ENCODE measurements at regions not wholly inside any gene's neighbourhood (a gene's known extent, or its start where the extent isn't known, plus 50 kb on each side); places are given as distances from the start of the nearest gene placed in this dataset.

DNA sequence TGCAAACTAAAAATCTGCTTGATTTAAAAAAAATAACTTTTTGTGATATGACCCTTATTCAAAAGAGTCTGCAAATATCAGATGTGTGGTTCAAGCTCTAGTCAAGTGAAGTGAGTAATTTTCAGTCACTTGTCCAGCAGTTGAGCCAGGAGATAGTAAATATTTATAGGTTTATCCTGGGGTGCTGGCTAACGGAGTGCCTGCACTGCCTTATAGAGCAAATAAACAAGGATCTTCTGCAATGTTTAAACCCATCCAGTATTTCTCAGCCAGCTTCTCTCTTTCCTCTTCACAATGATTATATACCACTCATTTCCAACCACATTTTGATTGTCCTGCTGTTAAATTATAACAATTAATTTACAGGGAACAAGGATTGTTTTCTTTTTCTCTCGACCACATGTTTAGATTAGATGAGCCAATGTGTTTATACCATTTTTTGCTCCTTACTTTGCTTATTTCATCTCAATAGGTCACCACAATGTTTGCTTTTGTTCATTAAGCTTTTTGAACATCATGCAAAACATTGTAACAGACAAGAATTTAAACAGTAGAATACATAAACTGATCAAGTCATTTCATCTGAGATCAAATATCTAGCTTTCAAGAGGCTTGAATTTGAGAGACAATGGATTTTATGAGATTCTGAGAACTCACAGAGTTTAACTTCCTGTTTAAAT is 60.3 kb upstream of the GREM2 start:
- no peak for DNase-seq (ENCODE audit: low read depth)

DNA sequence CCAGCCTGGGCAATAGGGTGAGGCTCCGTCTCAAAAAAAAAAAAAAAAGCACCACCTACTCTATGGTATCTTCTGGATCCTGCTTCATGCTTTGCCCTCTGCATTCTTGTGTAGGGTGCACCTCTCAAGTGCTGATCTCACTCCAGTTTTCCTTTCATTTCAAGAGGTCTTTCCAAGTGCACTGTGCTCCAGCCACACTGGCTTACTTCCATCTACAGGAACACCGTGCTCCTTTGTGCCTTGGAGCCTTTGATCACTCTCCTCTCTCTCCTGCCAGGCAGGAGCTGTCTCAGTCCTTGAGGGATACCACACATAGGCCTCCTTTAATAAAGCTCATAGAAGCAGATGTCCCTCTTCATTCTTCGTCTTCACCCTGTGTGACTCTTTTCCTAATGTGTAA is 55.4 kb upstream of the GREM2 start:
- DNase-seq (ENCODE audit: low read depth) = no peak

DNA sequence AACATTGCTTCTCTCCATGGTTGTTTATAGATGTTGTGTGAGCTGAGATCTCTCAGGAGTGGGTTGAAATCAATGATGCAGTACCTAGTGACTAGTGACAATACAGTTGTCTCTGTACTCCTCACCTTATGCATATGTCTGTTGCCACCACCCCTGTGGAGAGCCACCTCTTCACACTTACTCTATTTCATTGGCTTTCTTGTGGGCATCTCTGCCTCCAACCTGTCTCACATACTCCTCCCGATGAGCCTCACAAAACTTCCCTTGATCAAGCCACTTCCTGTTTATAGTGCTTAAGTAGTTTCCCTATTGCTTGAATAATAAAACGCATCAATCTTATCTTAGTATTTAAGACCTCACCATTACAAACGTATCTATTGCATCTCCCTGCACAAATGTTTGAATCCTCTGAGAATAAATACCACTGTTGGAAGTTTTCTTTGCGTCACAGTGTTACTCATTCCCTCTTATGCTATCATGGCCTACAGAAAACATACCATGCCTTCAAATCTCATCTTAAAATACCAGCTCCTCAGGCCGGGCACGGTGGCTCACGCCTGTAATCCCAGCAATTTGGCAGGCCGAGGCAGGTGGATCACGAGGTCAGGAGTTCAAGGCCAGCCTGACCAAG is 54.7 kb upstream of the GREM2 start:
- DNase-seq (ENCODE audit: low read depth) = no peak

DNA sequence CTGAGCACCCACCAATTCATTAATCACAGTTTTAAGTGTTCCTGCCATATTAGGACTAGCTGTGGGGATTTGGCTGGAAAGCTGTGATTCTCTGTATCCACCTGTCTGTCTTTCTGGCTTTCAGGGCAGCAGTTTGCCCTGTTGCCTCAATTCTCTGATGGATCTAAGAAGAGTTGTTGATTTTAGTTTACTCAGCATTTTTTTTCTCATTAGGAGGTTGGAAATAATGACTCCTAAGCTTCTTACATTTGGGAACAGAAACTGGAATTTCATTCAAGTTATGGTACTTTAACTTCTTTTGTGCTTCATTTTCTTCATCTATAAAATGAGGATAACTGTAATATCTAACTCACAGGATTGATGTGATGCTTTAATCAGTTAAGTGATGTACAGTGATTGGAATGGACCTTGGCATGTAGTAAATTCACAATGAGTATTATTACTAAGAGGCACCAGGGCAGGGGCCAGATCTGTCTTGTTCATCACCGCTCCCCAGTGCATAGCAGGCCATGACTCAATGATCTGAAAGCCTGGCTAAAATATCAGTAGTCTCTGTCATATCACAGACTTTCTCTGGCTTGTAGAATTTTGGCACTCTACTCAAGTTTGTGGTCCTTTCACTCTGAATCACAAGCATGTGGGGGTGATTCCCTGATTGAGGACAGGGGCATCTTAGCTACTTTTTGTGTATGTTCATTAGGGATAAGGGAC is 51.4 kb upstream of the GREM2 start:
- DNase-seq (ENCODE audit: low read depth) = peak; percentile 13
